ENCODE measurements at regions not wholly inside any gene's neighbourhood (a gene's known extent, or its start where the extent isn't known, plus 50 kb on each side); places are given as distances from the start of the nearest gene placed in this dataset.
"Not testable (repeated sequence)": the region's sequence is repeated elsewhere in the genome, so short reads cannot be mapped to it uniquely, and the experiment has no call there.

GRCh38 chr11:29159552-29160465, 857.0 kb downstream of the KCNA4 start:
- intact Hi-C loops (cut with DNase I), result no loop called here
- DNase-seq (ENCODE audit: low spot score), result peak; percentile 54

DNA sequence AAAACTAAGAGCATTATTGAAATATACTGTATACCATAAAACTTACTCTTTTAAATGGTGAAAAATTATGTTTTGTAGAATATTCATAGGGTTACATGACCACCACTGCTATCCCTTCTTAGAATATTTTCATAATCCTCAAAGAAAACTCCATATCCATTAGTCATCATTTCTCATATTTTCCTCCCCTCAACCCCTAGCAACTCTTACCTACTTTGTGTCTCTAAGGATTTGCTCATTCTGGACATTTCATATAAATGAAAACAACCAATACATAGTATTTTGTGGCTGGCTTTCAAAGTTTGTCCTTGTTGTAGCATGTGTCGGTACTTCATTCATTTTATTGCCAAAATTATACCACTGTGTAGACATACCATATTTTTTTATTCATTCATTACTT, 863.8 kb downstream of the KCNA4 start:
- intact Hi-C loops (cut with DNase I), result no loop called here
- no peak for DNase-seq (ENCODE audit: low spot score)

GRCh38 chr11:29142573-29142972, 874.3 kb downstream of the KCNA4 start:
- intact Hi-C loops (cut with DNase I); DNase-seq (ENCODE audit: low spot score): not testable (repeated sequence)

DNA sequence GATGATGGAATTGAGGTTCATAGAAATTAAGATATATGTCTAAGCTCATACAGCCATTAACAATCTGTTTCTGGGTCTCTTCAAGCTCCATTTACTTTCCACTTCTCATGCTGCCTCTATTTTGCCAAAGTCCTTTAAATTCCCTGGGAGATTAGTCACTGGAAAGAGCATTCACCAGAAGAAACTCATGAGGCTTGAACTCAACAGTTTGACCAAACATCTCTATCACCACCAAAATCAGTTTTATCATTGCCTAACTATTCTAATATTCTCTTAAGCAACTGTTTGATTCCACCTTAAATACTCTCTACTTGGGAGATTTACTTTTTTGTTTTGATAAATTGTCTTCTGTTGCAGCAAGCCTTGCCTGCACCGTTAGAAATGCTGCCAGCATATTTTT, 881.3 kb downstream of the KCNA4 start:
- intact Hi-C loops (cut with DNase I), result no loop called here
- no peak for DNase-seq (ENCODE audit: low spot score)

GRCh38 chr11:29131055-29131454, 885.8 kb downstream of the KCNA4 start:
- DNase-seq (ENCODE audit: low spot score), result no peak
- intact Hi-C loops (cut with DNase I), result no loop called here

GRCh38 chr11:29129844-29130243, 887.0 kb downstream of the KCNA4 start:
- intact Hi-C loops (cut with DNase I), result loop anchor here in 1 of 2 donors (10.0 kb wide), 1 partner anchor 65 kb away; no protein-coding TSS in a partner anchor

DNA sequence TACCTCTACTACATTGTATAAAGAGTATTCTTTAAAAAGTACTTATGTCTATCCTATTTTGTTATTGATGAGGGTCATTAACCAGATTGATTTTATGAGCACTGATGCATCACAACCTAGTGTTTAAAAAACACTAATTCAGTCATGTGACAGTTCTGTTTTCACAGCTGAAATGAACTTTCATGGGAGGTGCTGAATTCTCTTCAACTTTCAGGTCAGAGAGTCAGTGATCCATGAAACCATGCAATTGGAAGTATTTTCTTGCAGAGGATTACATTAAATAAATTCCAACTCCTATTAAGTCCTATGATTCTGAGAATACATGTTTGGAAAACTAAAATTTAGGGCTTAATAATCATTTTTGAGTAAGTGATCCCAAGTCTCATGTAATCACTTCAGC, 889.4 kb downstream of the KCNA4 start:
- no peak for DNase-seq (ENCODE audit: low spot score)
- intact Hi-C loops (cut with DNase I), result loop anchor here in 1 of 2 donors (10.0 kb wide), 1 partner anchor 67 kb away; no protein-coding TSS in a partner anchor

More at GRCh38 chr11:29129844-29130243, 887.0 kb downstream of the KCNA4 start:
- DNase-seq (ENCODE audit: low spot score), result no peak

DNA sequence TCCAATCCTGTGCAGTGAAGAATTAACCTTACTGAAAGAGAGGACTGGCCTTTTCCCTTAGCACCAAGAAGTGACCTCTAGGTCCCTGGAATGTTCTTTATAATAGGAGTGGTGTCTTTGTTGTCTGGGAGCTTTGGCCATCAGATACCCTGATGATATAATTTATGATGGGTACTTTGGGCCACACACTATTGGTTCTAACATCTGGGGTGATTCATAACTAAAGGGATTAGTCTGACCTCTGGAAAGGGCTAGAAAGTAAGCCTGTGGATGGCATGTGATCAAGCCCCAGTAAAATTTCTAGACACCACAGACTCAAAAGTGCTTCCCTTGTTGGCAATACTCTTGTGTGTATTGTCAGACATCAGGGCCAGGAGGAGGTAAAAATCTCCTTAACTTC, 891.2 kb downstream of the KCNA4 start:
- intact Hi-C loops (cut with DNase I), result loop anchor here in 1 of 2 donors (10.0 kb wide), 1 partner anchor 69 kb away; no protein-coding TSS in a partner anchor
- DNase-seq (ENCODE audit: low spot score), result no peak

DNA sequence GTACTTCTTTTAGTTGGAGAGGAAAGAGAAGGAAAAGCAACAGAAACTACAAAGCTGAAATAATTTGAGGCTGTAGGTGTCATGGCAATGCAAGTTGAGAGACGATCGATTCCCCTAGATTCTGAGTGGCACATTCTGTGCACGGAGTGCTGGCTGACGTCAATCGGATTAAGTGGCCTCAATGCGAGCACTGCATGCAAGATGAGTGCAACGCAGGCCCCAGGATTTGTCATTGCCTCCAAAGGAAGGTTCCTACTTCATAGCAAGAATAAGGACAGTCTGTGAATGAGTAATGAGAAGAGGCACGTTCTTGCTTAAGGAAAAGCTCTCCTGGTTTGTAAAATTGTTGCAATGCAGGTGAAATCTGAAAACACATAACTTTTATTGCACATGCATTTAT, 892.4 kb downstream of the KCNA4 start:
- DNase-seq (ENCODE audit: low spot score), result no peak
- intact Hi-C loops (cut with DNase I), result loop anchor here in 1 of 2 donors (10.0 kb wide), 1 partner anchor 70 kb away; no protein-coding TSS in a partner anchor

DNA sequence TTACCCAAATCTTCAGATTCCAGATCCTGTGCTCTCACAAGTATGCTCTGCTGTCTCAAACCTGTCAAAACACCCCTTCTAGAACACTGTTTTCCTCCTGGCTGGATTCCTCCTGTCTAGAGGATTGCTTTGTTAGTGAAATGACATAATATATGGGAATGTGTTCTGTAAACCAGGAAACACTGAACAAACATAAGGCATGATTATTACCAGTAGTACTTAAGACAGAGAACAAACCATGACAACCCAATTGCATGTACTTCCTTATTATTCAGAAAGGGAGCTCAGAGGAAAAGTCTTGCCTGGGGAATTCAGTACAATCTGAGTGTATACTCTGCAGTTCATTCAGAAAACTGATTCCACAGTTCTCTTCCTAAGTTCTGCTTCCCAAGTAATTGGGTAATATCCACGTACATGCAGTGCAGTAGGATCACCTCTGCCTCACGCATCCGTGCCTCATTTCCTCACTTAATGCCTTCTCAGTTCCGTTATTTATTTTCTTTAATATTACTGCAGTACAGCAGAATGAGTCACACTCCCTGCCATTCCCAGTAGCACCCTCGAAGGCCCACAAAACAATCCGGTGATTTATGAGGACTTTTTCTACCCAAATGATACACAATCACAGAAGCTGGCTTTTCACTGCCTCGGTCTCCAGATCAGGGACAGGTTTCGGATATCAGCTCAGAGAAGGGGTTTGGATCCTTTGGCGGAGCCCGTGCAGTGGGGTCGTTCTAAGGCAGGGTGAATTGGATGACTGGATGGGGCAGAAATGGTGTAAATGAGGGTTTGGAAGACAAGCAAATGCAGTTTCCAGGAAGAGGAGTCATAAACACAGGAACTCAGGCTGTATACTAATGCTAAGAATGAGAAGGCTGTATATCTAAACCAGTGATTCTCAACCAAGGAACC, 896.9 kb downstream of the KCNA4 start:
- intact Hi-C loops (cut with DNase I), result loop anchor here in 1 of 2 donors (10.0 kb wide), 1 partner anchor 75 kb away; no protein-coding TSS in a partner anchor
- DNase-seq (ENCODE audit: low spot score), result no peak

DNA sequence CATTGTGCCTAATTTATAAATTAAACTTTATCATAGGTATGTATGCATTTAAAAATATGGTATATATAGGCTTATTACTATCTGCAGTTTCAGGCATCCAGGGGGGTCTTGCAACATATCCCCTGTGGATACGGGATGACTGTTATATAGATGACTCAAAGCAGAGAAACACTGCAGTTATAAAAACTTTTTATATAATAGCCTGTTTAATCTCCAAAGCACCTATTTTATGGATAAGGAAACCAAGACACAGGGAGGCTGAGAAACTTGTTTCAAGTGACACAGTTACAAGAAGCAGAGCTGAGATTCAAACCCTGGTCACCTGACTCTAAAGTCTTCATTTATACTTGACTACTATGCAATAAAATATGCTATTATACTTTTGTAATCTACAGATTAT, 897.7 kb downstream of the KCNA4 start:
- DNase-seq (ENCODE audit: low spot score), result no peak
- intact Hi-C loops (cut with DNase I), result no loop called here

GRCh38 chr11:29100967-29101366, 915.9 kb downstream of the KCNA4 start:
- intact Hi-C loops (cut with DNase I), result no loop called here
- no peak for DNase-seq (ENCODE audit: low spot score)

- intact Hi-C loops (cut with DNase I), result no loop called here
- DNase-seq (ENCODE audit: low spot score), result no peak
Measured at GRCh38 chr11:29095821-29096220, 921.0 kb downstream of the KCNA4 start.

- DNase-seq (ENCODE audit: low spot score), result no peak
- intact Hi-C loops (cut with DNase I), result no loop called here
Measured at GRCh38 chr11:29093416-29094120, 923.3 kb downstream of the KCNA4 start.

GRCh38 chr11:29087200-29087812, 929.5 kb downstream of the KCNA4 start:
- intact Hi-C loops (cut with DNase I), result no loop called here

GRCh38 chr11:29075726-29076125, 941.1 kb downstream of the KCNA4 start:
- no peak for DNase-seq (ENCODE audit: low spot score)
- intact Hi-C loops (cut with DNase I), result no loop called here

More at GRCh38 chr11:29087200-29087812, 929.5 kb downstream of the KCNA4 start:
- no peak for DNase-seq (ENCODE audit: low spot score)

DNA sequence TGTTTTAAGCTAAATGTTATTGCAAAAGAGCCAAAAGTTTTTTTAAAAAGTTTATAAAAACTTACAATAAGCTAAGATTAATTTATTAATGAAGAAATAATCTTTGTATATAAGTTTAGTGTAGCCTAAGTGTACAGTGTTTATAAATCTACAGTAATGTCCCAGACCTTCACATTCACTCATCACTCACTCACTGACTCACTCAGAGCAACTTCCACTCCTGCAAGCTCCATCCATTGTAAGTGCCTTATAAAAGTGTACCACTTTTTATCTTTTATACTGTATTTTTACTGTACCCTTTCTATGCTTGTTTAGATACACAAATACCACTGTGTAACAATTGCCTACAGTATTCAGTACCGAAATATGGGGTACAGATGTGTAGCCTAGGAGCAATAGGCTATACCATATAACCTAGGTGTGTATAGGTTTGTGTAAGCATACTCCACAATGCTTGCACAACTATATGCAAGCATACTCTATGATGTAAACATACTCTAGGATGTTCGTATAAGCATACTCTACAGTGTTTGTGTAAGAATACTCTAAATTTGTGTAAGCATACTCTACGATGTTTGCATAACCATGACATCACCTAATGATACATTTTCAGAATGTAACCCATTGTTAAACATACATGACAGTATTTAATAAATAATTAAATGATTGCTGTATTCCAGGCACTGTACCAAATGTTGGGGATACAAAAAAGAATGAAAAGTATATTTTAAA, 953.0 kb downstream of the KCNA4 start:
- DNase-seq (ENCODE audit: low spot score), result no peak
- intact Hi-C loops (cut with DNase I), result no loop called here

- intact Hi-C loops (cut with DNase I), result no loop called here
- DNase-seq (ENCODE audit: low spot score), result no peak
Measured at GRCh38 chr11:29061452-29061851, 953.3 kb downstream of the METTL15 start.

All from posterior vena cava (tissue), 2 donors.